ENCODE measurements at regions not wholly inside any gene's neighbourhood (a gene's known extent, or its start where the extent isn't known, plus 50 kb on each side); places are given as distances from the start of the nearest gene placed in this dataset.

DNA sequence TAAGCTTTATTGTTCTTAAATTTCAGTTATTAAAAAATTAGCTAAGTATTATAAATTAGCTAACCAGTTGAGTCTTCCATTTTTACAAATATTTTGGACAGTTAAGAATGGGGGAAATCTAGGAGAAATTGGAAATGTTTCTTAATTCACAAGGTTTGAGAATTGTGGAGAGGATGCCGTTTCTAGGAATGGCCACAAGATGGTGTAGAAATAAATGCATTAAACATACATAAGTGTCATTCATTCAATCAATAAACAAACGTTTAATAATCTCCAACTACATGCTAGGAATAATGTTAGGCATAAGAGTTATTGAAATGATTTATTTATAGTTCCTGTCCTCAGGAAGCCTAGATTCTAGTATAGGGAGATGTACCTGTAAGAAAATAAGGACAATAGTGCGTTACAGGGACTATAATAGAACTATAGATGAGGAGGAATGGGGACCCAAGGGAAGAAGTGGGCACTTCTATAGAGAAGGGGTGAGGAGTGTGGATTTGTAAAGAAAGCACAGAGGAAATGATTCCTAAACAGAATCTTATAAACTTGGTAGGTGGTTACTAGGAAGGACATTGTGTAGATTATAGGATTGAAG lies 195.7 kb upstream of the ANK2 start:
- Mint-ChIP-seq H3K4me1 (no peaks in the 10 kb centered on the region), H3K27me3 (no peaks in the 10 kb centered on the region), H3K27ac (no peak overlapping the region), H3K4me3 (no peak overlapping the region), H3K9me3 (ENCODE audit: insufficient read depth) (no peaks in the 10 kb centered on the region)
- Histone ChIP-seq H3K27ac (ENCODE audit: low read length in 2 of 2) (no peak overlapping the region), H3K4me1 (ENCODE audit: control insufficient read depth in 2 of 2, insufficient read depth in 2 of 2, low read length in 2 of 2) (no peaks in the 10 kb centered on the region), H3K9me3 (ENCODE audit: control extremely low read depth in 1 of 3, control insufficient read depth in 2 of 3, insufficient read depth in 1 of 3, low read length in 2 of 3) (no peaks in the 10 kb centered on the region), H3K9ac (ENCODE audit: low read length) (no peak overlapping the region), H3K79me2 (ENCODE audit: control insufficient read depth, insufficient read depth, low read length) (no peaks in the 10 kb centered on the region), H4K20me1 (ENCODE audit: control insufficient read depth, insufficient read depth, low read length, poor library complexity, severe bottlenecking) (no peaks in the 10 kb centered on the region), H3K36me3 (replicated peaks in 1 of 2; ENCODE audit: control extremely low read depth in 1 of 2, control insufficient read depth in 1 of 2, extremely low read depth in 1 of 2, insufficient read depth in 2 of 2, low read length in 1 of 2) (no peaks in the 10 kb centered on the region), H3K4me3 (ENCODE audit: control extremely low read depth in 1 of 5, extremely low read depth in 1 of 5, insufficient read depth in 1 of 5, low read depth in 2 of 5, low read length in 4 of 5) (no peak overlapping the region), H2AFZ (ENCODE audit: insufficient read depth, low read depth, low read length, poor library complexity, severe bottlenecking) (no peak overlapping the region), H3K4me2 (replicated peaks; ENCODE audit: low read depth, low read length, poor library complexity, severe bottlenecking) (no peak overlapping the region), H3K27me3 (replicated peaks in 1 of 4; ENCODE audit: control extremely low read depth in 1 of 4, control insufficient read depth in 3 of 4, insufficient read depth in 4 of 4, low read length in 3 of 4) (no peaks in the 10 kb centered on the region)
- no peak for ATAC-seq (ENCODE audit: low read depth)
- WGBS (ENCODE audit: insufficient coverage), result 90% methylated on average over 1 of the region's 3 CpGs
- no peak for DNase-seq
- CTCF ChIA-PET, result no interaction called here
- POLR2A ChIA-PET, result interaction anchor here (0.6 kb wide), 1 partner anchor 21 kb away, joined by 5 read pairs; no protein-coding TSS in a partner anchor
- TF ChIP-seq, protein P1, sequence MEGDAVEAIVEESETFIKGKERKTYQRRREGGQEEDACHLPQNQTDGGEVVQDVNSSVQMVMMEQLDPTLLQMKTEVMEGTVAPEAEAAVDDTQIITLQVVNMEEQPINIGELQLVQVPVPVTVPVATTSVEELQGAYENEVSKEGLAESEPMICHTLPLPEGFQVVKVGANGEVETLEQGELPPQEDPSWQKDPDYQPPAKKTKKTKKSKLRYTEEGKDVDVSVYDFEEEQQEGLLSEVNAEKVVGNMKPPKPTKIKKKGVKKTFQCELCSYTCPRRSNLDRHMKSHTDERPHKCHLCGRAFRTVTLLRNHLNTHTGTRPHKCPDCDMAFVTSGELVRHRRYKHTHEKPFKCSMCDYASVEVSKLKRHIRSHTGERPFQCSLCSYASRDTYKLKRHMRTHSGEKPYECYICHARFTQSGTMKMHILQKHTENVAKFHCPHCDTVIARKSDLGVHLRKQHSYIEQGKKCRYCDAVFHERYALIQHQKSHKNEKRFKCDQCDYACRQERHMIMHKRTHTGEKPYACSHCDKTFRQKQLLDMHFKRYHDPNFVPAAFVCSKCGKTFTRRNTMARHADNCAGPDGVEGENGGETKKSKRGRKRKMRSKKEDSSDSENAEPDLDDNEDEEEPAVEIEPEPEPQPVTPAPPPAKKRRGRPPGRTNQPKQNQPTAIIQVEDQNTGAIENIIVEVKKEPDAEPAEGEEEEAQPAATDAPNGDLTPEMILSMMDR (IDR thresholded peaks at IDR 0.05), result no peak
- no peak for TF ChIP-seq EZH2 (IDR thresholded peaks at IDR 0.05; ENCODE audit: borderline replicate concordance, insufficient read depth, low read depth, low read length, poor library complexity, severe bottlenecking)
- intact Hi-C loops (cut with micrococcal nuclease), result no loop called here

DNA sequence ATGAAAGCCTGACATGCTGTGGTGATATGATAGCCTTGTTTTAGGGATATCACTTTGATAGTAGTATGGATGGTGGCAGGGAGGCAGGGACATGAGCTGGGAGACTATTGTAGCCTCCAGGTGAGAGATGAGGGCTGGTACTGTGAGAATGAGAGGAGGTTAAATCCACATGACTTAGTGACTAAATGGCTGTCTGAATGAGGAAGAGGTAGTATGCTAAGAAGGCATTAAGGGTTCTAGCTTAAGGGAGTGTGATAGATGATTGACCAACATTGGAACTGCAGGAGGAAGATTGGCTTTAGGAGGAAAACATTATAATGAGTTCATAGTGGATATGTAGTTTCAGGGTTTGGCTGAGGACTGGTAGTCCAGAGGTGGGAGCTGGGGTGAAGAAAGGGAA lies 195.0 kb upstream of the ANK2 start:
- H3K79me2 ChIP-seq (ENCODE audit: control insufficient read depth, insufficient read depth, low read length), result no peaks in the 10 kb centered on the region
- no peaks in the 10 kb centered on the region for H3K27me3 Mint-ChIP-seq
- H3K9me3 ChIP-seq (ENCODE audit: control extremely low read depth in 1 of 3, control insufficient read depth in 2 of 3, insufficient read depth in 1 of 3, low read length in 2 of 3), result no peaks in the 10 kb centered on the region
- ATAC-seq (ENCODE audit: low read depth) (no peak), DNase-seq (no peak)
- no peaks in the 10 kb centered on the region for H3K9me3 Mint-ChIP-seq (ENCODE audit: insufficient read depth)
- H3K4me1 Mint-ChIP-seq, result no peaks in the 10 kb centered on the region
- POLR2A ChIA-PET, result no interaction called here
- no peak overlapping the region for H3K4me3 Mint-ChIP-seq
- intact Hi-C loops (cut with micrococcal nuclease), result no loop called here
- TF ChIP-seq, protein P1 (IDR thresholded peaks at IDR 0.05), result no peak
- TF ChIP-seq EZH2 (IDR thresholded peaks at IDR 0.05; ENCODE audit: borderline replicate concordance, insufficient read depth, low read depth, low read length, poor library complexity, severe bottlenecking), result no peak
- H3K27me3 ChIP-seq (replicated peaks in 1 of 4; ENCODE audit: control extremely low read depth in 1 of 4, control insufficient read depth in 3 of 4, insufficient read depth in 4 of 4, low read length in 3 of 4), result no peaks in the 10 kb centered on the region
- H2AFZ ChIP-seq (ENCODE audit: insufficient read depth, low read depth, low read length, poor library complexity, severe bottlenecking), result no peak overlapping the region
- H4K20me1 ChIP-seq (ENCODE audit: control insufficient read depth, insufficient read depth, low read length, poor library complexity, severe bottlenecking), result no peaks in the 10 kb centered on the region
- no peak overlapping the region for H3K9ac ChIP-seq (ENCODE audit: low read length)
- CTCF ChIA-PET, result no interaction called here
- H3K36me3 ChIP-seq (replicated peaks in 1 of 2; ENCODE audit: control extremely low read depth in 1 of 2, control insufficient read depth in 1 of 2, extremely low read depth in 1 of 2, insufficient read depth in 2 of 2, low read length in 1 of 2), result no peaks in the 10 kb centered on the region
- no peak overlapping the region for H3K4me2 ChIP-seq (replicated peaks; ENCODE audit: low read depth, low read length, poor library complexity, severe bottlenecking)
- no peak overlapping the region for H3K27ac ChIP-seq (ENCODE audit: low read length in 2 of 2)
- H3K4me1 ChIP-seq (ENCODE audit: control insufficient read depth in 2 of 2, insufficient read depth in 2 of 2, low read length in 2 of 2), result no peaks in the 10 kb centered on the region
- H3K4me3 ChIP-seq (ENCODE audit: control extremely low read depth in 1 of 5, extremely low read depth in 1 of 5, insufficient read depth in 1 of 5, low read depth in 2 of 5, low read length in 4 of 5), result no peak overlapping the region
- H3K27ac Mint-ChIP-seq, result no peak overlapping the region

Data from B cell (primary cell).